H1 (cell line): ENCODE measurements at regions not wholly inside any gene's neighbourhood (a gene's known extent, or its start where the extent isn't known, plus 50 kb on each side); places are given as distances from the start of the nearest gene placed in this dataset.

Source experiments
- ASH2L ChIP-seq: fragments of 200-600, 300-600 bp; sonication (generic); IDR thresholded peaks from one replicate; pipeline ENCODE4 v1.7.1; 2017; ENCODE audit warnings: low read length
- CTCF ChIP-seq, 3 experiments: IDR thresholded peaks; 1 replicate in 2 of 3; 2 replicates in 1 of 3; pipeline versions ENCODE4 v1.5.1 to v1.6.1; 2011; ENCODE audit warnings: low read length in 3 of 3, mild to moderate bottlenecking in 3 of 3, inconsistent platforms in 2 of 3, low read depth in 1 of 3, moderate library complexity in 1 of 3; ENCODE audit not compliant: insufficient read depth in 1 of 3; ENCODE audit errors: control extremely low read depth in 1 of 3
- EGR1 ChIP-seq: IDR thresholded peaks from 2 replicates; pipeline ENCODE4 v1.6.1; 2011; ENCODE audit warnings: low read depth, low read length, borderline replicate concordance
- EP300 ChIP-seq, 2 experiments: IDR thresholded peaks; 1 replicate in 1 of 2; 2 replicates in 1 of 2; pipeline ENCODE4 v1.6.1; 2011 to 2012; ENCODE audit warnings: low read depth in 2 of 2, low read length in 2 of 2, mild to moderate bottlenecking in 2 of 2, borderline replicate concordance in 1 of 2, inconsistent platforms in 1 of 2, moderate library complexity in 1 of 2
- HDAC2 ChIP-seq, 2 experiments: fragments of 300-600 bp in 1 of 2; sonication (generic) in 1 of 2; IDR thresholded peaks; 2 replicates each; pipeline ENCODE4 v1.6.1; 2011 to 2012; ENCODE audit warnings: low read depth in 2 of 2, low read length in 2 of 2, mild to moderate bottlenecking in 2 of 2, moderate library complexity in 2 of 2, borderline replicate concordance in 1 of 2, inconsistent platforms in 1 of 2
- HDAC6 ChIP-seq: IDR thresholded peaks from one replicate; pipeline ENCODE4 v1.7.1; 2012; ENCODE audit warnings: low read depth, mild to moderate bottlenecking, inconsistent platforms, low read length, moderate library complexity
- JUND ChIP-seq: IDR thresholded peaks from 2 replicates; pipeline ENCODE4 v1.6.1; 2011; ENCODE audit warnings: mild to moderate bottlenecking, improper control_type of control experiment, low read length
- KDM5A ChIP-seq: fragments of 200-600 bp; IDR thresholded peaks from 2 replicates; pipeline ENCODE4 v1.7.1; 2012; ENCODE audit warnings: mild to moderate bottlenecking, low read length, inconsistent platforms, mixed read lengths
- NRF1 ChIP-seq: IDR thresholded peaks from 2 replicates; pipeline ENCODE4 v1.6.1; 2011; ENCODE audit warnings: mild to moderate bottlenecking, low read depth, low read length, improper control_type of control experiment
- POLR2A ChIP-seq, 2 experiments: IDR thresholded peaks; 1 replicate in 1 of 2; 2 replicates in 1 of 2; pipeline ENCODE4 v1.6.1; 2011; ENCODE audit warnings: low read depth in 2 of 2, low read length in 2 of 2, mild to moderate bottlenecking in 2 of 2; ENCODE audit errors: control extremely low read depth in 1 of 2
- POLR2AphosphoS5 ChIP-seq: IDR thresholded peaks from 2 replicates; pipeline ENCODE4 v1.6.1; 2011; ENCODE audit warnings: low read depth, low read length
- RXRA ChIP-seq: IDR thresholded peaks from 2 replicates; pipeline ENCODE4 v1.6.1; 2011; ENCODE audit warnings: low read depth, mild to moderate bottlenecking, low read length, moderate library complexity; ENCODE audit not compliant: insufficient read depth
- TBP ChIP-seq: IDR thresholded peaks from 2 replicates; pipeline ENCODE4 v1.6.1; 2011; ENCODE audit warnings: low read depth, low read length, improper control_type of control experiment
- YY1 ChIP-seq: IDR thresholded peaks from 2 replicates; pipeline ENCODE4 v1.6.1; 2011; ENCODE audit warnings: low read depth, mild to moderate bottlenecking, low read length

GRCh38 chr12:94769776-94770759 is 119.7 kb upstream of the TMCC3 start:
- TF ChIP-seq JUND = no peak
- TF ChIP-seq CTCF (IDR thresholded peaks at IDR 0.05; ENCODE audit: control extremely low read depth in 1 of 3, insufficient read depth in 1 of 3, low read depth in 1 of 3, low read length in 3 of 3) = no peak
- TF ChIP-seq POLR2A (IDR thresholded peaks at IDR 0.05; ENCODE audit: control extremely low read depth in 1 of 2, low read depth in 2 of 2, low read length in 2 of 2) = no peak
- TF ChIP-seq ASH2L = no peak
- TF ChIP-seq KDM5A = no peak
- no peak for TF ChIP-seq EGR1
- no peak for TF ChIP-seq RXRA
- no peak for TF ChIP-seq HDAC6
- no peak for TF ChIP-seq YY1
- TF ChIP-seq EP300 (IDR thresholded peaks at IDR 0.05; ENCODE audit: borderline replicate concordance in 1 of 2, low read depth in 2 of 2, low read length in 2 of 2) = no peak
- no peak for TF ChIP-seq POLR2AphosphoS5
- no peak for TF ChIP-seq HDAC2 (IDR thresholded peaks at IDR 0.05; ENCODE audit: borderline replicate concordance in 1 of 2, low read depth in 2 of 2, low read length in 2 of 2)
- TF ChIP-seq TBP = no peak
- no peak for TF ChIP-seq NRF1
